Neural cell (in vitro differentiated cells): ENCODE measurements at regions not wholly inside any gene's neighbourhood (a gene's known extent, or its start where the extent isn't known, plus 50 kb on each side); places are given as distances from the start of the nearest gene placed in this dataset.

Experiments used
- H2AFZ ChIP-seq: fragments of 200-600, 300-800 bp; sonication (generic), shearing (Covaris generic); 2 replicates; pipeline ENCODE4 v1.6.0; 2014; ENCODE audit warnings: low read depth, mild to moderate bottlenecking, antibody characterized with exemption, low read length, moderate library complexity
- H3F3A ChIP-seq: fragments of 200-600 bp; shearing (Covaris generic); 2 replicates; pipeline ENCODE4 v1.6.1; 2016; ENCODE audit warnings: mild to moderate bottlenecking, moderate library complexity, mixed read lengths, antibody characterized with exemption, low read length; ENCODE audit not compliant: insufficient read depth, poor library complexity, severe bottlenecking
- H3K27ac ChIP-seq: fragments of 200-600, 300-800 bp; sonication (generic), shearing (Covaris generic); 2 replicates; pipeline ENCODE4 v1.5.1; 2014; ENCODE audit warnings: mild to moderate bottlenecking, low read length, moderate library complexity
- H3K27me3 ChIP-seq: fragments of 300-800, 200-600 bp; sonication (generic), shearing (Covaris generic); 2 replicates; pipeline ENCODE4 v1.6.0; 2014; ENCODE audit warnings: mild to moderate bottlenecking, low read depth, low read length, moderate library complexity; ENCODE audit not compliant: insufficient read depth
- H3K36me3 ChIP-seq: fragments of 300-800, 200-600 bp; sonication (generic), shearing (Covaris generic); 2 replicates; pipeline ENCODE4 v1.5.1; 2014; ENCODE audit warnings: mild to moderate bottlenecking, antibody characterized with exemption, low read length, moderate library complexity; ENCODE audit not compliant: insufficient read depth
- H3K4me2 ChIP-seq: fragments of 300-800, 200-600 bp; sonication (generic), shearing (Covaris generic); 2 replicates; pipeline ENCODE4 v1.6.0; 2014; ENCODE audit warnings: mild to moderate bottlenecking, low read length
- H3K4me3 ChIP-seq: fragments of 300-800, 200-600 bp; sonication (generic), shearing (Covaris generic); 2 replicates; pipeline ENCODE4 v1.5.1; 2014; ENCODE audit warnings: mild to moderate bottlenecking, low read length, moderate library complexity
- H3K79me2 ChIP-seq: fragments of 200-600 bp; shearing (Covaris generic); replicated peaks from 2 replicates; pipeline ENCODE4 v1.6.0; 2014; ENCODE audit warnings: mild to moderate bottlenecking, low read length, moderate library complexity; ENCODE audit not compliant: insufficient read depth
- H3K9ac ChIP-seq: fragments of 300-800, 200-600 bp; sonication (generic), shearing (Covaris generic); 2 replicates; pipeline ENCODE4 v1.6.1; 2016; ENCODE audit warnings: mild to moderate bottlenecking, low read length, mixed read lengths
- H3K9me2 ChIP-seq: fragments of 200-600 bp; shearing (Covaris generic); 2 replicates; pipeline ENCODE4 v1.6.1; 2016; ENCODE audit warnings: mild to moderate bottlenecking, low read length, mixed read lengths; ENCODE audit not compliant: insufficient read depth
- H3K9me3 ChIP-seq: fragments of 200-600, 300-800 bp; sonication (generic), shearing (Covaris generic); 2 replicates; pipeline ENCODE4 v1.6.1; 2016; ENCODE audit warnings: mild to moderate bottlenecking, mixed run types, low read length, moderate library complexity, mixed read lengths
- H4K20me1 ChIP-seq: fragments of 200-600 bp; shearing (Covaris generic); 2 replicates; pipeline ENCODE4 v1.6.1; 2016; ENCODE audit warnings: mild to moderate bottlenecking, mixed run types; ENCODE audit not compliant: insufficient read depth
- CTCF ChIP-seq: fragments of 450-650 bp; IDR thresholded peaks from 2 replicates; pipeline ENCODE4 v1.5.1; 2014; ENCODE audit warnings: antibody characterized with exemption, mild to moderate bottlenecking, moderate library complexity; ENCODE audit not compliant: poor library complexity, severe bottlenecking
- EP300 ChIP-seq: fragments of 450-650 bp; conservative IDR thresholded peaks from 2 replicates; pipeline ENCODE4 v1.6.1; 2014; ENCODE audit warnings: antibody characterized with exemption, mild to moderate bottlenecking, moderate library complexity; ENCODE audit not compliant: poor library complexity, severe bottlenecking
- EZH2 ChIP-seq: fragments of 200-600, 300-800 bp; shearing (Covaris generic), sonication (generic); IDR thresholded peaks from 2 replicates; pipeline ENCODE4 v1.6.1; 2014; ENCODE audit warnings: antibody characterized with exemption, low read length, borderline replicate concordance, mild to moderate bottlenecking; ENCODE audit not compliant: insufficient read depth, poor library complexity, severe bottlenecking
- MXI1 ChIP-seq: fragments of 450-650 bp; conservative IDR thresholded peaks from 2 replicates; pipeline ENCODE4 v1.6.1; 2014; ENCODE audit warnings: antibody characterized with exemption, mild to moderate bottlenecking; ENCODE audit not compliant: poor library complexity, severe bottlenecking
- POLR2AphosphoS5 ChIP-seq: IDR thresholded peaks from 2 replicates; pipeline ENCODE4 v1.6.1; 2012
- RAD21 ChIP-seq: fragments of 450-650 bp; conservative IDR thresholded peaks from 2 replicates; pipeline ENCODE4 v1.6.1; 2014; ENCODE audit warnings: antibody characterized with exemption, mild to moderate bottlenecking, moderate library complexity
- SMC3 ChIP-seq: fragments of 450-650 bp; conservative IDR thresholded peaks from 2 replicates; pipeline ENCODE4 v1.6.1; 2014; ENCODE audit warnings: antibody characterized with exemption, mild to moderate bottlenecking, moderate library complexity; ENCODE audit not compliant: poor library complexity
- TAF1 ChIP-seq: IDR thresholded peaks from 2 replicates; pipeline ENCODE4 v1.6.1; 2012; ENCODE audit warnings: low read depth

GRCh38 chr5:104345222-104346016 lies 782.8 kb upstream of the NUDT12 start:
- TF ChIP-seq TAF1 (no peak), SMC3 (no peak), EP300 (no peak), EZH2 (no peak), POLR2AphosphoS5 (peak; percentile 36)
- Histone ChIP-seq H3K36me3 (no peaks in the 10 kb centered on the region), H3K4me3 (no peak overlapping the region), H3K9me3 (no peaks in the 10 kb centered on the region), H3F3A (no peaks in the 10 kb centered on the region), H3K9me2 (no peaks in the 10 kb centered on the region), H3K27ac (no peak overlapping the region), H3K4me2 (no peak overlapping the region), H2AFZ (no peak overlapping the region), H3K79me2 (no peaks in the 10 kb centered on the region), H3K27me3 (no peaks in the 10 kb centered on the region), H4K20me1 (no peaks in the 10 kb centered on the region), H3K9ac (no peak overlapping the region)

GRCh38 chr5:104344809-104345208 lies 782.2 kb upstream of the NUDT12 start:
- no peaks in the 10 kb centered on the region for H3F3A ChIP-seq
- H3K9me2 ChIP-seq = no peaks in the 10 kb centered on the region
- H4K20me1 ChIP-seq = no peaks in the 10 kb centered on the region
- H3K9ac ChIP-seq = no peak overlapping the region
- H3K9me3 ChIP-seq = no peaks in the 10 kb centered on the region
- no peak overlapping the region for H3K4me3 ChIP-seq
- H3K27me3 ChIP-seq = no peaks in the 10 kb centered on the region
- H3K4me2 ChIP-seq = no peak overlapping the region
- H3K36me3 ChIP-seq = no peaks in the 10 kb centered on the region
- no peak overlapping the region for H2AFZ ChIP-seq
- H3K27ac ChIP-seq = no peak overlapping the region
- TF ChIP-seq MXI1 = no peak
- TF ChIP-seq TAF1 = no peak
- no peak for TF ChIP-seq EP300
- no peaks in the 10 kb centered on the region for H3K79me2 ChIP-seq

GRCh38 chr5:104327801-104328200 lies 765.2 kb upstream of the NUDT12 start:
- H4K20me1 ChIP-seq = no peaks in the 10 kb centered on the region
- no peak overlapping the region for H3K9ac ChIP-seq
- no peaks in the 10 kb centered on the region for H3K9me2 ChIP-seq
- no peaks in the 10 kb centered on the region for H3K27me3 ChIP-seq
- no peak overlapping the region for H3K27ac ChIP-seq
- H3K4me3 ChIP-seq = no peak overlapping the region
- no peaks in the 10 kb centered on the region for H3K79me2 ChIP-seq
- no peak overlapping the region for H2AFZ ChIP-seq
- H3K4me2 ChIP-seq = no peak overlapping the region
- no peaks in the 10 kb centered on the region for H3K36me3 ChIP-seq
- TF ChIP-seq CTCF (no peak), EZH2 (no peak), MXI1 (no peak), RAD21 (no peak), POLR2AphosphoS5 (no peak), EP300 (no peak)
- H3K9me3 ChIP-seq = no peaks in the 10 kb centered on the region
- no peaks in the 10 kb centered on the region for H3F3A ChIP-seq
